ENCODE measurements at regions not wholly inside any gene's neighbourhood (a gene's known extent, or its start where the extent isn't known, plus 50 kb on each side); places are given as distances from the start of the nearest gene placed in this dataset.

GRCh38 chr16:58970775-58971174 is 236.7 kb upstream of the GOT2 start:
- Histone ChIP-seq H3K27me3 (ENCODE audit: control insufficient read depth in 4 of 4, insufficient read depth in 4 of 4, low read length in 3 of 4) (no peaks in the 10 kb centered on the region), H3K9ac (ENCODE audit: low read depth in 1 of 2, low read length in 2 of 2) (no peak overlapping the region), H3K4me3 (ENCODE audit: low read depth in 1 of 3, low read length in 3 of 3) (no peak overlapping the region), H3K4me1 (ENCODE audit: control insufficient read depth in 4 of 4, insufficient read depth in 4 of 4, low read length in 3 of 4) (no peaks in the 10 kb centered on the region), H3K36me3 (ENCODE audit: control insufficient read depth in 4 of 4, insufficient read depth in 3 of 4, low read depth in 1 of 4, low read length in 3 of 4) (no peaks in the 10 kb centered on the region), H3K27ac (ENCODE audit: low read depth in 1 of 2, low read length in 2 of 2) (no peak overlapping the region), H3K9me3 (ENCODE audit: control insufficient read depth in 4 of 4, low read length in 3 of 4) (no peaks in the 10 kb centered on the region)
- no peak for DNase-seq (ENCODE audit: low spot score)
- 89% methylated on average over 1 of the region's 1 CpG for WGBS
- TF ChIP-seq RXRA (IDR thresholded peaks at IDR 0.05): no peak
- TF ChIP-seq ATF3 (IDR thresholded peaks at IDR 0.05): no peak
- no peak for TF ChIP-seq HNF4A (conservative IDR thresholded peaks at IDR 0.05)
- TF ChIP-seq RAD21 (IDR thresholded peaks at IDR 0.05): no peak
- TF ChIP-seq YY1 (IDR thresholded peaks at IDR 0.05): no peak
- no peak for TF ChIP-seq EGR1 (IDR thresholded peaks at IDR 0.05; ENCODE audit: low read depth in 2 of 2)
- no peak for TF ChIP-seq JUND (IDR thresholded peaks at IDR 0.05)
- TF ChIP-seq HNF4G (IDR thresholded peaks at IDR 0.05): no peak
- TF ChIP-seq NR2F2 (IDR thresholded peaks at IDR 0.05): no peak
- TF ChIP-seq GABPA (IDR thresholded peaks at IDR 0.05 in 1 of 2, conservative IDR thresholded peaks at IDR 0.05 in 1 of 2): no peak
- no peak for TF ChIP-seq TAF1 (conservative IDR thresholded peaks at IDR 0.05)
- no peak for TF ChIP-seq FOXA2 (IDR thresholded peaks at IDR 0.05)
- no peak for TF ChIP-seq CTCF (IDR thresholded peaks at IDR 0.05; ENCODE audit: low read depth, low read length, missing input control)

GRCh38 chr16:58963479-58963878 is 229.4 kb upstream of the GOT2 start:
- Histone ChIP-seq H3K9me3 (ENCODE audit: control insufficient read depth in 4 of 4, low read length in 3 of 4) (no peaks in the 10 kb centered on the region), H3K4me3 (ENCODE audit: low read depth in 1 of 3, low read length in 3 of 3) (no peak overlapping the region), H3K27me3 (ENCODE audit: control insufficient read depth in 4 of 4, insufficient read depth in 4 of 4, low read length in 3 of 4) (no peaks in the 10 kb centered on the region), H3K36me3 (ENCODE audit: control insufficient read depth in 4 of 4, insufficient read depth in 3 of 4, low read depth in 1 of 4, low read length in 3 of 4) (no peaks in the 10 kb centered on the region), H3K9ac (ENCODE audit: low read depth in 1 of 2, low read length in 2 of 2) (no peak overlapping the region), H3K4me1 (ENCODE audit: control insufficient read depth in 4 of 4, insufficient read depth in 4 of 4, low read length in 3 of 4) (no peaks in the 10 kb centered on the region), H3K27ac (ENCODE audit: low read depth in 1 of 2, low read length in 2 of 2) (no peak overlapping the region)
- 70% methylated on average over 3 of the region's 3 CpGs for WGBS
- TF ChIP-seq RXRA (IDR thresholded peaks at IDR 0.05) (no peak), EGR1 (IDR thresholded peaks at IDR 0.05; ENCODE audit: low read depth in 2 of 2) (no peak), FOXA2 (IDR thresholded peaks at IDR 0.05) (no peak)
- DNase-seq (ENCODE audit: low spot score): no peak

- no peaks in the 10 kb centered on the region for H3K4me1 ChIP-seq (ENCODE audit: control insufficient read depth in 4 of 4, insufficient read depth in 4 of 4, low read length in 3 of 4)
- WGBS: 90% methylated on average over 1 of the region's 1 CpG
- H3K4me3 ChIP-seq (ENCODE audit: low read depth in 1 of 3, low read length in 3 of 3): no peak overlapping the region
- no peak overlapping the region for H3K9ac ChIP-seq (ENCODE audit: low read depth in 1 of 2, low read length in 2 of 2)
- no peak overlapping the region for H3K27ac ChIP-seq (ENCODE audit: low read depth in 1 of 2, low read length in 2 of 2)
- TF ChIP-seq JUND (IDR thresholded peaks at IDR 0.05): no peak
- TF ChIP-seq REST (IDR thresholded peaks at IDR 0.05): no peak
- no peak for DNase-seq (ENCODE audit: low spot score)
- H3K36me3 ChIP-seq (ENCODE audit: control insufficient read depth in 4 of 4, insufficient read depth in 3 of 4, low read depth in 1 of 4, low read length in 3 of 4): no peaks in the 10 kb centered on the region
- no peaks in the 10 kb centered on the region for H3K27me3 ChIP-seq (ENCODE audit: control insufficient read depth in 4 of 4, insufficient read depth in 4 of 4, low read length in 3 of 4)
- H3K9me3 ChIP-seq (ENCODE audit: control insufficient read depth in 4 of 4, low read length in 3 of 4): no peaks in the 10 kb centered on the region
These were observed 228.7 kb upstream of the GOT2 start for GRCh38 chr16:58962811-58963210.

All from liver (tissue), 8 donors.